NCI-H526 (cell line): ENCODE measurements at regions not wholly inside any gene's neighbourhood (a gene's known extent, or its start where the extent isn't known, plus 50 kb on each side); places are given as distances from the start of the nearest gene placed in this dataset.
"Not testable (repeated sequence)": the region's sequence is repeated elsewhere in the genome, so short reads cannot be mapped to it uniquely, and the experiment has no call there.

Experiments used
- DNase-seq, 2 experiments: peaks; one replicate each; lab custom pipeline; 2025; lab: John Stamatoyannopoulos, UW

GRCh38 chr1:56267611-56268010 is 311.8 kb downstream of the PLPP3 start:
- peak; percentile 6 to 14 for DNase-seq

GRCh38 chr1:56266359-56266758 is 313.0 kb downstream of the PLPP3 start:
- DNase-seq = no peak

- DNase-seq = no peak
Measured at GRCh38 chr1:56265216-56265615, 314.1 kb downstream of the PLPP3 start.

GRCh38 chr1:56263908-56264307 is 315.5 kb downstream of the PLPP3 start:
- DNase-seq = no peak

GRCh38 chr1:56258371-56258770 is 321.0 kb downstream of the PLPP3 start:
- DNase-seq = peak; percentile 94 to 95

- no peak for DNase-seq
Measured at GRCh38 chr1:56257726-56258125, 321.6 kb downstream of the PLPP3 start.

- peak; percentile 75 to 89 for DNase-seq
Measured at GRCh38 chr1:56256153-56257000, 323.0 kb downstream of the PLPP3 start.

GRCh38 chr1:56255516-56256152 is 323.7 kb downstream of the PLPP3 start:
- no peak for DNase-seq

- no peak for DNase-seq
Measured at GRCh38 chr1:56254130-56254529, 325.2 kb downstream of the PLPP3 start.

GRCh38 chr1:56250809-56251208 is 328.6 kb downstream of the PLPP3 start:
- DNase-seq = no peak

GRCh38 chr1:56249234-56249633 is 330.1 kb downstream of the PLPP3 start:
- no peak for DNase-seq

GRCh38 chr1:56248138-56248537 is 331.2 kb downstream of the PLPP3 start:
- no peak for DNase-seq

- not testable (repeated sequence) for DNase-seq
Measured at GRCh38 chr1:56246726-56247125, 332.6 kb downstream of the PLPP3 start.

GRCh38 chr1:56240400-56240799 is 339.0 kb downstream of the PLPP3 start:
- DNase-seq = no peak

GRCh38 chr1:56237491-56238064 is 341.8 kb downstream of the PLPP3 start:
- no peak for DNase-seq

GRCh38 chr1:56236688-56237087 is 342.7 kb downstream of the PLPP3 start:
- DNase-seq = no peak

- no peak for DNase-seq
Measured at GRCh38 chr1:56235909-56236510, 343.4 kb downstream of the PLPP3 start.

GRCh38 chr1:56229186-56229585 is 350.2 kb downstream of the PLPP3 start:
- peak in 1 of 2 experiments; percentile 15 for DNase-seq

GRCh38 chr1:56227886-56228285 is 351.5 kb downstream of the PLPP3 start:
- no peak for DNase-seq

GRCh38 chr1:56227401-56227800 is 352.0 kb downstream of the PLPP3 start:
- DNase-seq = no peak

- DNase-seq = no peak
Measured at GRCh38 chr1:56225964-56226815, 353.2 kb downstream of the PLPP3 start.

GRCh38 chr1:56223968-56224367 is 355.4 kb downstream of the PLPP3 start:
- DNase-seq = no peak
